H9 (cell line): ENCODE measurements at regions not wholly inside any gene's neighbourhood (a gene's known extent, or its start where the extent isn't known, plus 50 kb on each side); places are given as distances from the start of the nearest gene placed in this dataset.

ENCODE experiments used
- DNase-seq: peaks from one replicate; pipeline ENCODE4 v3.0.0-alpha.2; 2017
- H2AFZ ChIP-seq: one replicate; pipeline ENCODE4 v1.6.1; 2013; ENCODE audit warnings: mild to moderate bottlenecking, low read length, control low read depth, moderate library complexity
- H2AK5ac ChIP-seq: 2 replicates; pipeline ENCODE4 v1.6.1; 2013; ENCODE audit warnings: low read length, control low read depth, mixed read lengths; ENCODE audit not compliant: insufficient read length
- H2BK120ac ChIP-seq: one replicate; pipeline ENCODE4 v1.6.1; 2013; ENCODE audit warnings: low read depth, mild to moderate bottlenecking, low read length, control low read depth, inconsistent platforms; ENCODE audit not compliant: poor library complexity, severe bottlenecking
- H2BK12ac ChIP-seq: 2 replicates; pipeline ENCODE4 v1.6.1; 2013; ENCODE audit warnings: low read length, control low read depth, mixed read lengths, low read depth; ENCODE audit not compliant: insufficient read length
- H2BK15ac ChIP-seq: 2 replicates; pipeline ENCODE4 v1.6.1; 2013; ENCODE audit warnings: low read depth, low read length, control low read depth
- H2BK20ac ChIP-seq: one replicate; pipeline ENCODE4 v1.6.1; 2013; ENCODE audit warnings: low read depth, mild to moderate bottlenecking, low read length, control low read depth, inconsistent platforms; ENCODE audit not compliant: poor library complexity, severe bottlenecking
- H2BK5ac ChIP-seq: 2 replicates; pipeline ENCODE4 v1.6.1; 2013; ENCODE audit warnings: low read length, control low read depth, mixed read lengths; ENCODE audit not compliant: insufficient read length
- H3K14ac ChIP-seq: 2 replicates; pipeline ENCODE4 v1.6.1; 2013; ENCODE audit warnings: low read length, control low read depth; ENCODE audit not compliant: insufficient read depth
- H3K18ac ChIP-seq: 2 replicates; pipeline ENCODE4 v1.6.1; 2013; ENCODE audit warnings: low read depth, mild to moderate bottlenecking, mixed read lengths, low read length, control low read depth; ENCODE audit not compliant: insufficient read length
- H3K23ac ChIP-seq: 2 replicates; pipeline ENCODE4 v1.6.1; 2013; ENCODE audit warnings: low read length, control low read depth, mixed read lengths, low read depth; ENCODE audit not compliant: insufficient read length
- H3K23me2 ChIP-seq: 2 replicates; pipeline ENCODE4 v1.6.1; 2013; ENCODE audit warnings: low read depth, mild to moderate bottlenecking, mixed read lengths, low read length, control low read depth; ENCODE audit not compliant: insufficient read length, poor library complexity, severe bottlenecking
- H3K27ac ChIP-seq: 2 replicates; pipeline ENCODE4 v1.5.1; 2013; ENCODE audit warnings: low read length, control low read depth, mixed read lengths, low read depth; ENCODE audit not compliant: insufficient read length
- H3K27me3 ChIP-seq: 2 replicates; pipeline ENCODE4 v1.6.1; 2013; ENCODE audit warnings: low read length, control low read depth, inconsistent platforms; ENCODE audit not compliant: insufficient read depth
- H3K4ac ChIP-seq: 2 replicates; pipeline ENCODE4 v1.6.1; 2013; ENCODE audit warnings: low read depth, mild to moderate bottlenecking, control low read depth, inconsistent platforms, low read length, moderate library complexity
- H3K4me1 ChIP-seq: 2 replicates; pipeline ENCODE4 v1.6.1; 2013; ENCODE audit warnings: low read length, control low read depth, inconsistent platforms; ENCODE audit not compliant: insufficient read depth
- H3K4me2 ChIP-seq: 2 replicates; pipeline ENCODE4 v1.6.1; 2013; ENCODE audit warnings: low read length, control low read depth, mixed read lengths; ENCODE audit not compliant: insufficient read length, insufficient read depth
- H3K56ac ChIP-seq: 2 replicates; pipeline ENCODE4 v1.6.1; 2013; ENCODE audit warnings: low read depth, mild to moderate bottlenecking, mixed read lengths, low read length, control low read depth; ENCODE audit not compliant: insufficient read length
- H3K79me1 ChIP-seq: 2 replicates; pipeline ENCODE4 v1.6.1; 2013; ENCODE audit warnings: low read depth, mild to moderate bottlenecking, moderate library complexity, low read length, control low read depth, inconsistent platforms; ENCODE audit not compliant: insufficient read depth, poor library complexity, severe bottlenecking
- H3K79me2 ChIP-seq: 2 replicates; pipeline ENCODE4 v1.6.1; 2013; ENCODE audit warnings: low read length, control low read depth, inconsistent platforms; ENCODE audit not compliant: insufficient read depth
- H3K9ac ChIP-seq: 2 replicates; pipeline ENCODE4 v1.6.1; 2013; ENCODE audit warnings: low read length, control low read depth, mixed read lengths; ENCODE audit not compliant: insufficient read length; ENCODE audit errors: extremely low read depth
- H3K9me3 ChIP-seq: one replicate; pipeline ENCODE4 v1.6.1; 2013; ENCODE audit warnings: low read depth, low read length, inconsistent platforms; ENCODE audit not compliant: control insufficient read depth
- H3T11ph ChIP-seq: one replicate; pipeline ENCODE4 v1.6.1; 2013; ENCODE audit warnings: mild to moderate bottlenecking, low read length, control low read depth, inconsistent platforms
- H4K20me1 ChIP-seq: one replicate; pipeline ENCODE4 v1.6.1; 2013; ENCODE audit not compliant: control insufficient read depth, insufficient read length, insufficient read depth
- H4K5ac ChIP-seq: 2 replicates; pipeline ENCODE4 v1.6.1; 2013; ENCODE audit warnings: low read depth, mild to moderate bottlenecking, mixed read lengths, low read length, control low read depth; ENCODE audit not compliant: insufficient read length
- H4K8ac ChIP-seq: replicated peaks from 2 replicates; pipeline ENCODE4 v1.6.1; 2013; ENCODE audit warnings: low read length, control low read depth, mixed read lengths, low read depth; ENCODE audit not compliant: insufficient read length
- H4K91ac ChIP-seq: 2 replicates; pipeline ENCODE4 v1.6.1; 2013; ENCODE audit warnings: low read depth, mild to moderate bottlenecking, moderate library complexity, mixed read lengths, low read length, control low read depth; ENCODE audit not compliant: insufficient read length
- H3K27ac Mint-ChIP-seq, 3 experiments: 2 replicates in 2 of 3; 3 replicates in 1 of 3; pipeline ENCODE4 v1.8.0; 2020 to 2021; ENCODE audit warnings: mixed read lengths in 3 of 3, mild to moderate bottlenecking in 1 of 3, moderate library complexity in 1 of 3
- H3K27me3 Mint-ChIP-seq: 2 replicates; pipeline ENCODE4 v1.8.0; 2021; ENCODE audit warnings: low read depth, mild to moderate bottlenecking, moderate library complexity, mixed read lengths
- H3K36me3 Mint-ChIP-seq, 3 experiments: 2 replicates in 2 of 3; 3 replicates in 1 of 3; pipeline ENCODE4 v1.8.0; 2020 to 2021; ENCODE audit warnings: low read depth in 3 of 3, mixed read lengths in 3 of 3; ENCODE audit not compliant: insufficient read depth in 1 of 3
- H3K4me1 Mint-ChIP-seq, 2 experiments: 2 replicates each; pipeline ENCODE4 v1.8.0; 2020; ENCODE audit warnings: mixed read lengths in 2 of 2
- H3K4me3 Mint-ChIP-seq, 2 experiments: 2 replicates in 1 of 2; 3 replicates in 1 of 2; pipeline ENCODE4 v1.8.0; 2020 to 2021; ENCODE audit warnings: mild to moderate bottlenecking in 2 of 2, mixed read lengths in 2 of 2, moderate library complexity in 1 of 2
- H3K9me3 Mint-ChIP-seq, 2 experiments: 2 replicates in 1 of 2; 3 replicates in 1 of 2; pipeline ENCODE4 v1.8.0; 2020; ENCODE audit warnings: mild to moderate bottlenecking in 2 of 2, mixed read lengths in 2 of 2, moderate library complexity in 1 of 2
- WGBS: extraction: QIAGEN DNeasy Blood & Tissue Kit; methylation state at CpG from one replicate; pipeline ENCODE4 v1.1.7; 2013; ENCODE audit warnings: missing lambda C conversion rate, low lambda C conversion rate, mixed read lengths; ENCODE audit not compliant: insufficient read length; ENCODE audit errors: extremely low coverage; 5-methylcytosine and 5-hydroxymethylcytosine counted together
- TF ChIP-seq, protein P1 (sequence below): fragments of 200-600 bp; sonication (generic); conservative IDR thresholded peaks from 3 replicates; pipeline ENCODE4 v1.8.0; 2021; ENCODE audit warnings: antibody characterized with exemption, mild to moderate bottlenecking

DNA sequence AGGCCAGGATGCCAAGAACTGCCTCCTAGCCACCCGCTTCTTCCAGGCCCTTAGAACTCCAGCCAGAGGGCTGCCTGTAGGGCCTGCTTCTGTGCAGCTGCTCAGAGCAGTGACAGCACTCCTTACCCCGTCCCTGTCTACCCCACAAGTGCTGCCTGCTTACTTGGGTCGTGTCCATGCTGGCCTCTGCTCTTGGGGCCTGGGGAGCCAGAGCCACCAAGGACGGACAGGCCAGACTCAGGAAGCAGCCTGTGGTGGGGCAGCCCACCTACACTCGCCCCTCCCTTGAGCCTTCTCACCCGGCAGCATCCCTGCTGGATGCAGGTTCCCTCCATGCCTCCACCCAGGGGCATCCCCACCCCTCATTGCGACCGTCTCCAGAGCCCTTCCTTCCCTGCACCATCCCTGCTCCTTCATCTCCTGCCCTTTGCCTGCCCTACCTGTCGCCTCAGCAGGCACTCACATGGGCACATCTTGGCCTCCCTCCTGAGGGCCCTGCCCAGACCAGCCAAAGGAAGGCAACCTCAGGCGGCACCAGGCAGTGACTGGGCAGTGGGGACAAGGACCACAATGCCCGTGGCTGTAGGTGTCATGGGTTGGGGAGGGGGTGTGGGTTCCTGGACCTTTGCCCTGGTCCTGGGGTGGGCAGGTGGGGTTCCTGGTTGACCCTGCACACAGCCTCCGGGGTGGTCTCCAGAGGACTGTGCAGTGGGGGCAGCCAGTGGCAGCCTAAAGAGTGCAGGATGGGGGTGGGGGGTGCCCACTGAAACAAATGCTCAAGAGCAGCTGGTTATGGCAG is 78.0 kb upstream of the TNS3 start:
- Mint-ChIP-seq H3K27ac (no peak overlapping the region), H3K4me3 (no peak overlapping the region), H3K36me3 (no peaks in the 10 kb centered on the region), H3K27me3 (peaks cover 1% of the 10 kb centered on the region; the same call in 1 of the 2 replicates), H3K4me1 (peaks cover 14 to 15% of the 10 kb centered on the region in 2 experiments), H3K9me3 (no peaks in the 10 kb centered on the region)
- no peaks in the 10 kb centered on the region for H3K9me3 ChIP-seq
- H2BK15ac ChIP-seq = no peak overlapping the region
- H2BK5ac ChIP-seq = no peak overlapping the region
- no peak overlapping the region for H3K9ac ChIP-seq
- H3K79me1 ChIP-seq = no peaks in the 10 kb centered on the region
- no peak overlapping the region for H4K5ac ChIP-seq
- H3K4me2 ChIP-seq = no peak overlapping the region
- H2BK20ac ChIP-seq = no peak overlapping the region
- no peak overlapping the region; the same call in 1 of the 2 replicates for H3K14ac ChIP-seq
- H3K27me3 ChIP-seq = no peaks in the 10 kb centered on the region
- no peak overlapping the region for H3T11ph ChIP-seq
- no peaks in the 10 kb centered on the region for H3K23me2 ChIP-seq
- H3K4me1 ChIP-seq = no peaks in the 10 kb centered on the region; the same call in 1 of the 2 replicates
- no peak overlapping the region for H3K27ac ChIP-seq
- no peaks in the 10 kb centered on the region for H3K79me2 ChIP-seq
- H4K8ac ChIP-seq = no peak overlapping the region
- H4K91ac ChIP-seq = no peak overlapping the region
- H4K20me1 ChIP-seq = no peaks in the 10 kb centered on the region
- no peak overlapping the region for H2AK5ac ChIP-seq
- H3K4ac ChIP-seq = no peak overlapping the region
- TF ChIP-seq, protein P1, sequence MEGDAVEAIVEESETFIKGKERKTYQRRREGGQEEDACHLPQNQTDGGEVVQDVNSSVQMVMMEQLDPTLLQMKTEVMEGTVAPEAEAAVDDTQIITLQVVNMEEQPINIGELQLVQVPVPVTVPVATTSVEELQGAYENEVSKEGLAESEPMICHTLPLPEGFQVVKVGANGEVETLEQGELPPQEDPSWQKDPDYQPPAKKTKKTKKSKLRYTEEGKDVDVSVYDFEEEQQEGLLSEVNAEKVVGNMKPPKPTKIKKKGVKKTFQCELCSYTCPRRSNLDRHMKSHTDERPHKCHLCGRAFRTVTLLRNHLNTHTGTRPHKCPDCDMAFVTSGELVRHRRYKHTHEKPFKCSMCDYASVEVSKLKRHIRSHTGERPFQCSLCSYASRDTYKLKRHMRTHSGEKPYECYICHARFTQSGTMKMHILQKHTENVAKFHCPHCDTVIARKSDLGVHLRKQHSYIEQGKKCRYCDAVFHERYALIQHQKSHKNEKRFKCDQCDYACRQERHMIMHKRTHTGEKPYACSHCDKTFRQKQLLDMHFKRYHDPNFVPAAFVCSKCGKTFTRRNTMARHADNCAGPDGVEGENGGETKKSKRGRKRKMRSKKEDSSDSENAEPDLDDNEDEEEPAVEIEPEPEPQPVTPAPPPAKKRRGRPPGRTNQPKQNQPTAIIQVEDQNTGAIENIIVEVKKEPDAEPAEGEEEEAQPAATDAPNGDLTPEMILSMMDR = no peak
- no peak overlapping the region for H3K23ac ChIP-seq
- WGBS = no CpG with 5 or more reads among the region's 12 CpGs
- H2BK12ac ChIP-seq = no peak overlapping the region
- no peak overlapping the region for H2AFZ ChIP-seq
- DNase-seq = no peak
- H3K18ac ChIP-seq = no peak overlapping the region
- no peak overlapping the region for H3K56ac ChIP-seq
- no peak overlapping the region for H2BK120ac ChIP-seq
